HCT116 (cell line): ENCODE measurements at regions not wholly inside any gene's neighbourhood (a gene's known extent, or its start where the extent isn't known, plus 50 kb on each side); places are given as distances from the start of the nearest gene placed in this dataset.

Experiments
- ATAC-seq: fragments of 200-7000 bp; cut with Tn5 transposase; 2 replicates; pipeline ENCODE4 v1.9.1; 2020; ENCODE audit warnings: mild to moderate bottlenecking, moderate library complexity
- BruUV-seq: library from RNA; stranded (reverse); fragments of 400-500 nt; replicated peaks from 2 replicates; lab custom pipeline; 2021; lab: Mats Ljungman, UMichigan
- CTCF ChIA-PET: fragments of 300-600 bp; sonication (Branson Sonifier 250); formaldehyde crosslinking; loops from one replicate; lab custom pipeline; 2021; ENCODE audit warnings: antibody characterized with exemption; lab: Charles Lee
- POLR2A ChIA-PET: fragments of 300-600, 350-600 bp; sonication (Branson Sonifier 250); formaldehyde crosslinking; loops from one replicate; lab custom pipeline; 2021; ENCODE audit warnings: antibody characterized with exemption; lab: Charles Lee
- RAD21 ChIA-PET, 2 experiments: fragments of 300-600 bp; sonication (Branson Sonifier 250); formaldehyde crosslinking; loops; one replicate each; lab custom pipeline; 2023; ENCODE audit warnings: low total read pairs in 2 of 2; ENCODE audit not compliant: uncharacterized antibody in 2 of 2, unreplicated experiment in 2 of 2, low non-redundant PET in 1 of 2; lab: Charles Lee
- DNase-seq: peaks from one replicate; pipeline ENCODE4 v3.0.0-alpha.2; 2010; ENCODE audit warnings: low read depth, low spot score
- H2AFZ ChIP-seq: fragments of 200-600 bp; shearing (Covaris generic), sonication (generic); 2 replicates; pipeline ENCODE4 v1.6.1; 2017; ENCODE audit warnings: low read depth, mixed run types, mixed read lengths, antibody characterized with exemption, low read length; ENCODE audit not compliant: poor library complexity, severe bottlenecking
- H3K27ac ChIP-seq: 2 replicates; pipeline ENCODE4 v1.5.1; 2012; ENCODE audit warnings: low read depth, low read length
- H3K27me3 ChIP-seq: fragments of 200-600 bp; sonication (generic); 2 replicates; pipeline ENCODE4 v1.6.1; 2016; ENCODE audit warnings: mixed run types, low read length, mixed read lengths; ENCODE audit not compliant: insufficient read depth
- H3K36me3 ChIP-seq, 2 experiments: fragments of 200-500 bp in 1 of 2; fragments of 200-600 bp in 1 of 2; sonication (Bioruptor generic) in 1 of 2; sonication (generic) in 1 of 2; 2 replicates each; pipeline versions ENCODE4 v1.5.1 to v1.6.1; 2014 to 2016; ENCODE audit warnings: low read length in 2 of 2, inconsistent platforms in 1 of 2, mixed read lengths in 1 of 2, mixed run types in 1 of 2; ENCODE audit not compliant: insufficient read depth in 2 of 2, control insufficient read depth in 1 of 2
- H3K4me1 ChIP-seq, 2 experiments: fragments of 200-600 bp in 1 of 2; sonication (generic) in 1 of 2; 2 replicates each; pipeline versions ENCODE4 v1.5.1 to v1.6.1; 2012 to 2017; ENCODE audit warnings: low read length in 2 of 2, inconsistent platforms in 1 of 2, mild to moderate bottlenecking in 1 of 2, mixed read lengths in 1 of 2, mixed run types in 1 of 2, moderate library complexity in 1 of 2; ENCODE audit not compliant: insufficient read depth in 2 of 2, control insufficient read depth in 1 of 2
- H3K4me2 ChIP-seq: fragments of 200-600 bp; sonication (generic); 2 replicates; pipeline ENCODE4 v1.6.1; 2017; ENCODE audit warnings: mixed run types, low read length, mixed read lengths
- H3K4me3 ChIP-seq, 2 experiments: fragments of 200-600 bp in 1 of 2; sonication (generic) in 1 of 2; replicated peaks in 1 of 2; 2 replicates each; pipeline ENCODE4 v1.5.1; 2011 to 2016; ENCODE audit warnings: low read length in 2 of 2, control low read depth in 1 of 2, low read depth in 1 of 2, mild to moderate bottlenecking in 1 of 2, mixed read lengths in 1 of 2, mixed run types in 1 of 2
- H3K79me2 ChIP-seq: fragments of 200-600 bp; sonication (generic); 2 replicates; pipeline ENCODE4 v1.6.1; 2017; ENCODE audit warnings: mild to moderate bottlenecking, mixed run types, low read length, moderate library complexity, mixed read lengths; ENCODE audit not compliant: insufficient read depth
- H3K9ac ChIP-seq: fragments of 200-600 bp; sonication (generic); 2 replicates; pipeline ENCODE4 v1.6.1; 2016; ENCODE audit warnings: low read length, mixed read lengths
- H3K9me2 ChIP-seq: fragments of 200-600 bp; sonication (generic), shearing (Covaris generic); 2 replicates; pipeline ENCODE4 v1.6.1; 2017; ENCODE audit warnings: mixed run types, mild to moderate bottlenecking, moderate library complexity; ENCODE audit not compliant: insufficient read depth
- H3K9me3 ChIP-seq, 2 experiments: fragments of 200-500 bp in 1 of 2; fragments of 200-600 bp in 1 of 2; sonication (Bioruptor generic) in 1 of 2; sonication (generic) in 1 of 2; 2 replicates each; pipeline ENCODE4 v1.6.1; 2014 to 2017; ENCODE audit warnings: low read length in 2 of 2, mixed read lengths in 2 of 2, inconsistent platforms in 1 of 2, low read depth in 1 of 2, mild to moderate bottlenecking in 1 of 2, mixed run types in 1 of 2, moderate library complexity in 1 of 2; ENCODE audit not compliant: control insufficient read depth in 1 of 2, insufficient read depth in 1 of 2
- H4K20me1 ChIP-seq: fragments of 200-600 bp; sonication (generic), shearing (Covaris generic); 2 replicates; pipeline ENCODE4 v1.6.1; 2017; ENCODE audit warnings: mixed run types, mild to moderate bottlenecking, moderate library complexity; ENCODE audit not compliant: insufficient read depth
- CBX3 ChIP-seq: IDR thresholded peaks from 2 replicates; pipeline ENCODE4 v1.6.1; 2012; ENCODE audit warnings: low read depth
- CEBPB ChIP-seq: IDR thresholded peaks from 2 replicates; pipeline ENCODE4 v1.6.1; 2012; ENCODE audit warnings: low read depth
- ELF1 ChIP-seq: IDR thresholded peaks from 2 replicates; pipeline ENCODE4 v1.6.1; 2012; ENCODE audit warnings: low read depth, borderline replicate concordance
- EZH2 ChIP-seq: fragments of 200-600 bp; sonication (generic); IDR thresholded peaks from 2 replicates; pipeline ENCODE4 v1.6.1; 2017; ENCODE audit warnings: antibody characterized with exemption, mixed run types
- EZH2phosphoT487 ChIP-seq: fragments of 200-600 bp; IDR thresholded peaks from 2 replicates; pipeline ENCODE4 v1.6.1; 2018; ENCODE audit warnings: antibody characterized with exemption, borderline replicate concordance
- FOSL1 ChIP-seq: IDR thresholded peaks from 2 replicates; pipeline ENCODE4 v1.6.1; 2012; ENCODE audit warnings: low read depth
- JUND ChIP-seq: IDR thresholded peaks from 2 replicates; pipeline ENCODE4 v1.6.1; 2012
- POLR2A ChIP-seq: IDR thresholded peaks from 2 replicates; pipeline ENCODE4 v1.7.0; 2011; ENCODE audit warnings: borderline replicate concordance; ENCODE audit not compliant: insufficient read depth, insufficient read length; ENCODE audit errors: extremely low read depth
- POLR2AphosphoS5 ChIP-seq: IDR thresholded peaks from 2 replicates; pipeline ENCODE4 v1.6.1; 2011; ENCODE audit warnings: mild to moderate bottlenecking, low read depth, low read length, moderate library complexity
- RAD21 ChIP-seq: IDR thresholded peaks from 2 replicates; pipeline ENCODE4 v1.6.1; 2012; ENCODE audit warnings: low read depth, mild to moderate bottlenecking
- SIN3A ChIP-seq: IDR thresholded peaks from 2 replicates; pipeline ENCODE4 v1.6.1; 2012; ENCODE audit warnings: low read depth
- SRF ChIP-seq: IDR thresholded peaks from 2 replicates; pipeline ENCODE4 v1.6.1; 2012; ENCODE audit warnings: low read depth
- intact Hi-C: fragments of 100-400 bp; cut with micrococcal nuclease; formaldehyde crosslinking; loops from 2 replicates; pipeline ENCODE4 v1.10.0; 2022
- TF ChIP-seq, protein P1 (sequence below), 3 experiments: fragments of 200-600 bp in 1 of 3; sonication (generic) in 1 of 3; IDR thresholded peaks in 2 of 3; conservative IDR thresholded peaks in 1 of 3; 2 replicates each; pipeline ENCODE4 v1.5.1; 2012 to 2017; ENCODE audit warnings: low read depth in 2 of 3, low read length in 2 of 3, antibody characterized with exemption in 1 of 3, borderline replicate concordance in 1 of 3, control low read depth in 1 of 3, mild to moderate bottlenecking in 1 of 3, mixed read lengths in 1 of 3, mixed run types in 1 of 3, moderate library complexity in 1 of 3; ENCODE audit not compliant: insufficient read depth in 1 of 3
- TF ChIP-seq, protein P2 (sequence below): IDR thresholded peaks from 2 replicates; pipeline ENCODE4 v1.6.1; 2012
- TF ChIP-seq, protein P3 (sequence below): IDR thresholded peaks from 2 replicates; pipeline ENCODE4 v1.6.1; 2012

DNA sequence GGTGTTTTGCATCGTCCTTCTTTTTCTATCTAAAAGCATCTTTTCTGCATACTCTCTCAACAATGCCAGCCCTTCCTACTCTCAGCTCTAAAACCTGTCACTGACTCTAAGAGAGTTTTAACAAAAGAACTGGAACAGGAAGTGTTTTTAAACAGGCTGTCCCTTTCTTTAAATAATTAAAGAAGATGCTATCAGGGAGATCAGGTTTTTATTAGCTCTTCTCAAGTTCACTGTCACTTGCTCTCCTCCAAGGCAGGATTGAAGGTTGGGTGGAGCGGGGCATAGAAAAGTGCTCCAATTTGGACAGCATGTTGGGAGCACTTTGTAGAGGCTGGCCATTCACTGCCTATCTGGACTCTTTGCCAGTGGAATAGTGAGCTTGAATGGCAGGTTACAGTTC is 56.4 kb upstream of the BARX2 start:
- ChIA-PET POLR2A (no interaction called here), RAD21 (no interaction called here), CTCF (interaction anchor here (3.7 kb wide), 1 partner anchor 13 kb away, joined by 13 read pairs; no protein-coding TSS in a partner anchor)
- Histone ChIP-seq H3K27me3 (no peaks in the 10 kb centered on the region), H3K27ac (no peak overlapping the region), H3K4me3 (no peak overlapping the region), H3K9me3 (no peaks in the 10 kb centered on the region), H4K20me1 (no peaks in the 10 kb centered on the region), H3K9me2 (no peaks in the 10 kb centered on the region), H3K4me2 (no peak overlapping the region), H2AFZ (no peak overlapping the region), H3K4me1 (peaks cover 25 to 33% of the 10 kb centered on the region in 2 experiments), H3K36me3 (no peaks in the 10 kb centered on the region), H3K79me2 (no peaks in the 10 kb centered on the region), H3K9ac (no peak overlapping the region)
- ATAC-seq = no peak
- intact Hi-C loops = no loop called here
- no peak for TF ChIP-seq JUND
- TF ChIP-seq, protein P1, sequence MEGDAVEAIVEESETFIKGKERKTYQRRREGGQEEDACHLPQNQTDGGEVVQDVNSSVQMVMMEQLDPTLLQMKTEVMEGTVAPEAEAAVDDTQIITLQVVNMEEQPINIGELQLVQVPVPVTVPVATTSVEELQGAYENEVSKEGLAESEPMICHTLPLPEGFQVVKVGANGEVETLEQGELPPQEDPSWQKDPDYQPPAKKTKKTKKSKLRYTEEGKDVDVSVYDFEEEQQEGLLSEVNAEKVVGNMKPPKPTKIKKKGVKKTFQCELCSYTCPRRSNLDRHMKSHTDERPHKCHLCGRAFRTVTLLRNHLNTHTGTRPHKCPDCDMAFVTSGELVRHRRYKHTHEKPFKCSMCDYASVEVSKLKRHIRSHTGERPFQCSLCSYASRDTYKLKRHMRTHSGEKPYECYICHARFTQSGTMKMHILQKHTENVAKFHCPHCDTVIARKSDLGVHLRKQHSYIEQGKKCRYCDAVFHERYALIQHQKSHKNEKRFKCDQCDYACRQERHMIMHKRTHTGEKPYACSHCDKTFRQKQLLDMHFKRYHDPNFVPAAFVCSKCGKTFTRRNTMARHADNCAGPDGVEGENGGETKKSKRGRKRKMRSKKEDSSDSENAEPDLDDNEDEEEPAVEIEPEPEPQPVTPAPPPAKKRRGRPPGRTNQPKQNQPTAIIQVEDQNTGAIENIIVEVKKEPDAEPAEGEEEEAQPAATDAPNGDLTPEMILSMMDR (IDR thresholded peaks at IDR 0.05 in 2 of 3, conservative IDR thresholded peaks at IDR 0.05 in 1 of 3; ENCODE audit: borderline replicate concordance in 1 of 3, insufficient read depth in 1 of 3, low read depth in 2 of 3, low read length in 2 of 3) = no peak
- TF ChIP-seq ELF1 = no peak
- no peak for TF ChIP-seq POLR2A
- no peak for TF ChIP-seq EZH2
- no TSS peak for BruUV-seq
- DNase-seq = no peak

DNA sequence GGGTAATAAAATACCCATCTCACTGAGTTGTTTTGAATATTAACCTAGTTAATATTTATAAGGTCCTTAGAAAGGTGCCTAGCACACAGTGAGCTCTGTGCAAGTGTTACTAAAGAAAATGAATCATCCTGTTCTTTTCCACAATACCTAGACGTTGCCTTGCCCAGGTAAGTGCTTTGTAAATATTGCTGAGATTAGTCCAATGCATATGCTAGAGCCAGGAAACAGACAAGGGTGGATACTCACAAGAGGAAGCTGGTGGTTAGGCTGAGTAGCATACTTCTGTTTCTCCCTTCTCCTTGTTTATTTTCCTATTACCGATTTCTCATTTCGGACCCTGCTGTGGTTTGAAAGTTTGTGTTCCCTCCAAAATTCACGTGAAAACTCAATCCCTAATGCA is 58.1 kb upstream of the BARX2 start:
- RAD21 ChIA-PET = no interaction called here
- Histone ChIP-seq H3K4me2 (no peak overlapping the region), H3K36me3 (no peaks in the 10 kb centered on the region), H3K9me3 (no peaks in the 10 kb centered on the region), H2AFZ (no peak overlapping the region), H3K79me2 (no peaks in the 10 kb centered on the region), H3K9me2 (no peaks in the 10 kb centered on the region), H3K27ac (no peak overlapping the region), H4K20me1 (no peaks in the 10 kb centered on the region), H3K27me3 (no peaks in the 10 kb centered on the region), H3K4me3 (no peak overlapping the region), H3K9ac (no peak overlapping the region), H3K4me1 (peaks cover 25 to 33% of the 10 kb centered on the region in 2 experiments)
- no TSS peak for BruUV-seq
- POLR2A ChIA-PET = no interaction called here
- intact Hi-C loops = no loop called here
- ATAC-seq = no peak
- no peak for DNase-seq
- CTCF ChIA-PET = interaction anchor here (2.2 kb wide), 1 partner anchor 14 kb away, joined by 10 read pairs; no protein-coding TSS in a partner anchor
- TF ChIP-seq, protein P1 (IDR thresholded peaks at IDR 0.05 in 2 of 3, conservative IDR thresholded peaks at IDR 0.05 in 1 of 3; ENCODE audit: borderline replicate concordance in 1 of 3, insufficient read depth in 1 of 3, low read depth in 2 of 3, low read length in 2 of 3) = no peak
- no peak for TF ChIP-seq EZH2phosphoT487
- no peak for TF ChIP-seq ELF1
- TF ChIP-seq POLR2AphosphoS5 = no peak
- no peak for TF ChIP-seq EZH2
- TF ChIP-seq, protein P2, sequence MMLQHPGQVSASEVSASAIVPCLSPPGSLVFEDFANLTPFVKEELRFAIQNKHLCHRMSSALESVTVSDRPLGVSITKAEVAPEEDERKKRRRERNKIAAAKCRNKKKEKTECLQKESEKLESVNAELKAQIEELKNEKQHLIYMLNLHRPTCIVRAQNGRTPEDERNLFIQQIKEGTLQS = no peak
- TF ChIP-seq CBX3 = no peak
- no peak for TF ChIP-seq POLR2A
- TF ChIP-seq SRF = no peak
- no peak for TF ChIP-seq FOSL1
- TF ChIP-seq RAD21 = no peak
- no peak for TF ChIP-seq SIN3A
- TF ChIP-seq CEBPB = no peak
- TF ChIP-seq, protein P3, sequence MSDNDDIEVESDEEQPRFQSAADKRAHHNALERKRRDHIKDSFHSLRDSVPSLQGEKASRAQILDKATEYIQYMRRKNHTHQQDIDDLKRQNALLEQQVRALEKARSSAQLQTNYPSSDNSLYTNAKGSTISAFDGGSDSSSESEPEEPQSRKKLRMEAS = no peak
